ENCODE measurements at regions not wholly inside any gene's neighbourhood (a gene's known extent, or its start where the extent isn't known, plus 50 kb on each side); places are given as distances from the start of the nearest gene placed in this dataset.
"Not testable (repeated sequence)": the region's sequence is repeated elsewhere in the genome, so short reads cannot be mapped to it uniquely, and the experiment has no call there.

DNA sequence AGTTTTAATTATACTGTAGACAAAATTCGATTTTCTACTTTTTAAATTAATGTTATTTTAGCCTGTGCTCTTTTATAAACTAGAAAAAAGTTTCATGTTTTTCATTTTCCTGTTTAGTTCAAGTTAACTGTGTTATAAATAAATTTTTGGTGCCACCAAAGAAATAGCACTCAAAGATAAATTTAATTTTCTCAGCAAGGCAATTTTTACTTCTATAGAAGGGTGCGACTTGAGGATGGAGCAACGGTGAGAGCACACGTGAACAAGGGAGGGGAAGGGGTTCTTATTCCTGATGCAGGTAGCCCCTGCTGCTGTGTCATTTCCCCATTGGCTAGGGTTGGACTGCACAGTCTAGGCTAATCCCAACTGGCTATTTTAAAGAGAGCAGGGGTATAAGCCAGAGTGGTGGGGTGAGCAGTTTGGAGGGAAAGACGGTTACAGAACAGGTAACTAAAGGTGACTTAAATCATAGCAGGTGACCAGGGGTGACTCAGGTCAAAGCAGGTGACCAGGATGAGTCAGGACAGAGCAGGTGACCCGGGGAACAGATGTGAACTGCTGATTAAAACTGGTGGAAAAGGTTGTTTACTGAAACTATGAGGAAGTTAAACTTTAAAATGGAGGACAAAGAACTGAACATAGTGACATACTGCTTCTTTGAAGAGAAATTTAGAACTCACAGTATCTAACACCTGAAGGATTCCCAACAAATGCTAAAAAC lies 104.6 kb upstream of the GPBP1 start:
- DNase-seq: peak; percentile 73

DNA sequence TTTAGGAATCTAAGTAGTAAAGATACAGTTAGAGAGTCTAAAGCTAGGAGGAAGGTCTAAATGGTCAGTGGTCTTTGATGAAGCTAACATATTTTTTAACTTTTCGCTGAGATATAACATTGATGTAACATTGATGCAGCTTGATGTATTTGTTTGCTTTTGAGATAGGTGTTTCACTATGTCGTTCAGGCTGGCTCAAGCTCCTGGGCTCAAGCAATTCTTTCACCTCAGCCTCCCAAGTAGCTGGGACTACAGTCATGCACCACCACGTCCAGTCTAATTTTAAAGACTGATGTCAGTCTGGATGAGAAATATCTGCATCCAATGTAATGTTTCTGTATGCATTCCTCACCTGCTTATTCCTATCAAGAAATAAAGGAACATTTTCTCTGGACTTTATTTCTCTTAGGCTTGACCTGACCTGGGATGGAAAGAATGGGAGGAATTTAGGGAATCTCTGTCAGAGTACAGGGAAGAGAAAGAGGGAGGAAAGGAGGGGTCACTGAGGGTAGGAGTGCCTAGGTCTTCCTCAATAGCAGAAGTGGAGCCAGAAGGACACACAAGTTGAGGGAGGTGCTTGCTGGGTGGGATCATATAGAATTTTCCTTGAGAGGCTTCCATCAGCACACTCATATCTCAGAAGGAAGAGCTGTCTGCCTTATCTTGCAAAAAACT lies 101.5 kb upstream of the GPBP1 start:
- DNase-seq: peak; percentile 62

DNA sequence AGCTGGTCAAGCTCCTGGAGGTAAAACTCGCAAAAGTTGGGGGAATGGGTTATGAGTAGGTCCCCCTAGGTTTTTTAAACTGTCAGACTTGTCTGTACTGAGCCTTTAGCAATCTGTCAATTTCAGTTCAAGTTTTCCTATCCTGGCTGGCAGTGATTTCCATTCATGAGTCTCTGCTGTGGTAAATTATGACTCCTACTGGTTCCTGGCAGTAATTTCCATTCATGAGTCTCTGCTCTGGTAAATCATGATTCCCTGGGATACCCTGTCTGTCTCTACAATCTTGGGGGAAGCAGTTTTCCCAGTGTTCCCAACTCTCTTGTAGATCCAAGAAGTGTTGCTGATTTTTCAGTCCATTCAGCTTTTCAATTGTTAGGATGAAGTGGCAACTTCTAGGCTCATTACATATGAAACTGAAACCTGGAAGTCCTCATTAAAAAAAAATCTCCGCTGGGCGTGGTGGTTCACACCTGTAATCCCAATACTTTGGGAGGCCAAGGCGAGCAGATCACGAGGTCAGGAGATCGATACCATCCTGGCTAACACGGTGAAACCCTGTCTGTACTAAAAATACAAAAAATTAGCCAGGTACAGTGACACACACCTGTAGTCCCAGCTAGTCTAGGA lies 91.3 kb upstream of the GPBP1 start:
- no peak for DNase-seq

DNA sequence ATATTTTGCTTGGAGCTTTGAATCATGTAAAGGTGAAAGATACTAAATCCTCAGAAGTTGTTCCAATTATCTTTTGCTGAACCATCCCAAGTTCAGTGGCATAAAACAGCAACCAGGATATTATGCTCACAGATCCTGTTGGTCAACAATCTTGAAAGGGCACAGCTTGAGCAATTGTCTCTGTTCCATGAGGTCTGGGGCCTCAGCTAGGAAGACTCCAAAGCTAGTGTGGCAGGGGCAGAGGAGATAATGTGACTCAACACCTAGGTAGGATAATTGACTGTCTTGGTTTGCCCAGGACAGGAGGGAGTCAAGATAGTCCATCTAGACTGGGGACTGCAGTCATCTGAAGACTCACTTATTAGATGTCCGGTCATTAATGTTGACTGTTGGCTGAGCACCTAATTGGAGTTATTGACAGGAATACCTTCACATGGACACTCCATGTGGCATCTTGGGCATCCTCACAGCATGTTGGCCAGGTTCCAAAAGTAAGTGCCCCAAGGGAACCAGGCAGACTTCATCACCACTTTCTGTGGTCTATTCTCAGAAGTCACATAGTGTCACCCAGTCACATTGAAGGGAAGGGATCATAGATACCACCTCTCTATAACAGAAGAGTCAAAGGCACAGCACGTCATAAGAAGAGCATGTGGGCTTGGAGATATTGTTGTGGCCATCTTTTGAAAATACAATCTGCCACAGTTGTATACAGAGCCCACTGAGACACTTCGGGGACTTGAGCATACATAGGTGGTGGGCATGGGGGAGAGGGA lies 88.4 kb upstream of the GPBP1 start:
- no peak for DNase-seq

DNA sequence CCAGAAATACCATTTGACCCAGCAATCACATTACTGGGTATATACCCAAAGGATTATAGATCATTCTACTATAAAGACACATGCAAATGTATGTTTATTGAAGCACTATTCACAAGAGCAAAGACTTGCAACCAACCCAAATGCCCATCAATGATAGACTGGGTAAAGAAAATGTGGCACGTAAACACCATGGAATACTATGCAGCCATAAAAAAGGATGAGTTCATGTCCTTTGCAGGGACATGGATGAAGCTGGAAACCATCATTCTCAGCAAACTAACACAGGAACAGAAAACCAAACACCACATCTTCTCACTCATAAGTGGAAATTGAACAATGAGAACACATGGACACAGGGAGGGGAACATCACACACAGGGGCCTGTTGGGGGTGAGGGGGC lies 85.9 kb upstream of the GPBP1 start:
- not testable (repeated sequence) for DNase-seq

DNA sequence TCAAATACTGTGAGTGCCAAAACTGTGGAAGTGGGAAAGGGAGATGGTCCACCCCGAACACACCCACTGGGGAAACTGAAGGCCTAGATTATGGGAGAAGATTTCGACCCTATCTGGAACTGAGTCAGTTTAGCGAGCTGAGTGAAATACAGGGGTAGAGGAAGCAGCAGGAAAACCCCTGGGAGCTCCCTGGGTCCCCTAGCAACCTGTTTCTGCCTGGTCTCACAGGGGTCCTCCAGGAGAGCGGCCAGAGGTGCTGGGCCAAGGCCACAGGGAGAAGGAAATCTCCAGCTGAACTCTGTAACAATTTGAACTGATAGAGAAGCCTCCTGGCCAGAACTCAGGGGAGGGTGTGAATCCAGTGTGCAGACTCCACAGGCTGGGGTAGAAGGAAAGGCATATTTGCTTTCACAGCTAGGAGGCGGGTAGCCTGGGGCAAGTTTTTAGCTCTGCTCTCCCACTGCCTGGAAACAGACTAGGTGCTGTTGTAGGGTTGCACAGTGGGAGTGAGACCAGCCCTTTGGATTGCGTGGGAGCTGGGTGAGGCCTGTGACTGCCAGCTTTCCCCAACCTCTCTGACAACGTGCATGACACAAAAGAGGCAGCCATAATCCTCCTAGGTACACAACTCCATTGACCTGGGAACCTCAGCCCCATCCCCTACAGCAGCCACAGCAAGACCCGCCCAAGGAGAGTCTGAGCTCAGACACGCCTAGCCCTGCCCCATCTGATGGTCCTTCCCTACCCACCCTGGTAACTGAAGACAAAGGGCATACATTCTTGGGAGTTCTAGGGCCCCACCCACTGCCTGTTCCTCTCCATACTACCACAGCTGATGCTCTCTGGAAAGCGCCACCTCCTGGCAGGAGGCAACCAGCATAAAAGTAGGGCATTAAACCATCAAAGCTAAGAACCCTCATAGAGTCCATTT lies 78.8 kb upstream of the GPBP1 start:
- peak; percentile 77 for DNase-seq

DNA sequence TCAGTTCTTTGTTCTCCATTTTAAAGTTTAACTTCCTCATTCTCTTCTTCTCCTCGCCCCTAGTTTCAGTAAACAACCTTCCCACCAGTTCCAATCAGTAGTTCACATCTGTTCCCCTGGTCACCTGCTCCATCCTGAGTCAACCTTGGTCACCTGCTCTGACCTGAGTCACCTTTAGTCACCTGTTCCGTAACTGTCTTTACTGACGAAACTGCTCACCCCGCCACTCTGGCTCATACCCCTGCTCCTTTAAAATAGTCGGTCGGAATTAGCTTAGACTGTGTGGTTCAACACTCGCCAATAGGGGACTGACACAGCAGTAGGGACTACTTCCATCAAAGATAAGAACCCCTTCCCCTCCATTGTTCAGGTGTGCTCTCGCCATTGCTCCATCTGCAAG lies 76.3 kb upstream of the GPBP1 start:
- DNase-seq: peak; percentile 61

DNA sequence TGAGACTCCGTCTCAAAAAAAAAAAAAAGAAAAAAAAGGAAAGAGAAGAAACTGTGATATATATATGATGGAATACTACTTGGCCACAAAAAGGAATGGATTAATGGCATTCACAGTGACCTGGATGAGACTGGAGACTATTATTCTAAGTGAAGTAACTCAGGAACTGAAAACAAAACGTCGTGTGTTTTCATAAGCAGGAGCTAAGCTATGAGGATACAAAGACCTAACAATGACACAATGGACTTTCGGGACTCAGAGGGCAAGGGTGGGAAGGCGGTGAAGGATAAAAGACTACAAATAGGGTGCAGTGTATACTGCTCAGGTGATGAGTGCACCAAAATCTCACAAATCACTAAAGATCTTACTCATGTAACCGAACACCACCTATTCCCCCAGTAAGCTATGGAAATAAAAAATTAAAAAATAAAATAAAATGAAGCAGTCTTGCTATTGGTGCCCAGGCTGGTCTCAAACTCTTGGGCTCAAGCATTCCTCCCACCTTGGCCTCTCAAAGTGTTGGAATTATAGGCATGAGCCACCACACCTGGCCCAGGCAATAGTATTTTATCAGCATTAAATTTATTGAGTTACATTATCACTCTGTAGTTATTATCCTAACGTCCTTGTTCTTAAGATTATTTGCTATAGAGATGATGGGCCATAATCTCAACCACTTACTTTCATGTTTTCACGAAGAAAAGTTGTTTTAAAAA lies 71.5 kb upstream of the GPBP1 start:
- DNase-seq: no peak

DNA sequence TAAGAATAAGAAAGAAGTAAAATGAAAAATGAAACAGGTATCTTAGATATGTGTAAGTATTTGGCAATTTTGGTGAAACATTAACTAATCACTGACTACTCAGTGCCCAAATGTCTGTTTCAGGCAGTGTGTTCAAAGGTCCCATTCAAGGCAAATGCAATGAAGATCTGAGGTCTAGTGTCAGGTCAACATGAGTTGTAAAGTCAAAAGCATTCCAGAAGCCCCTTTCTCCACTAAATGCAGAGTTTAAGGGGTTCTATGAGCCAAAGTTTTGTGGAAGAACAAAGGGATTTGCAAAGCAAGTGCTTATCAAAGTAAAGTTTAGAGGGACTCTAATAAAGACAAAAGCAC lies 71.0 kb upstream of the GPBP1 start:
- DNase-seq: no peak

DNA sequence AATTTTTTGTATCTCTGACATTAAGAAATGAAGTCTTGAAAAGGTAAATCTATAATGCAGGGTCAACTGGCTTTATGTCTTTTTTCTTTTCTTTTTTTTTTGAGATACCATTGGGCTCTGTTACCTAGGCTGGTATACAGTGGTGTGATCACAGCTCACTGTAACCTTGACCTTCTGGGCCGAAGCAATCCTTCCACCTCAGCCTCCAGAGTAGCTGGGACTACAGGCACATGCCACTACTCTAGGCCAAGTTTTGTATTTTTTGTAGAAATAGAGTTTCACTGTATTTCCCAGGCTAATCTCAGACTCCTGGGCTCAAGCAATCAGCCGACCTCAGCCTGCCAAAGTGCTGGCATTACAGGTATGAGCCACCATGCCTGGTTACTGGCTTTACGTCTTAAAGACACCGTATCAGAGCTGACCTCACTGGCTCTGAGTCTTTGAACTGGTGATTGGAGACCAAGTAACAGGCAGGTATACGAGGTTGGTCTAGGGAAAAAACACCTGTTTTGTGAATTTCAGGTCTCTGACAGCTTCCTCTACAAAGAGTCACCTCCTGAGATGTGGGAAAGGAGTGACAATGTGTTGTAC lies 70.4 kb upstream of the GPBP1 start:
- no peak for DNase-seq

DNA sequence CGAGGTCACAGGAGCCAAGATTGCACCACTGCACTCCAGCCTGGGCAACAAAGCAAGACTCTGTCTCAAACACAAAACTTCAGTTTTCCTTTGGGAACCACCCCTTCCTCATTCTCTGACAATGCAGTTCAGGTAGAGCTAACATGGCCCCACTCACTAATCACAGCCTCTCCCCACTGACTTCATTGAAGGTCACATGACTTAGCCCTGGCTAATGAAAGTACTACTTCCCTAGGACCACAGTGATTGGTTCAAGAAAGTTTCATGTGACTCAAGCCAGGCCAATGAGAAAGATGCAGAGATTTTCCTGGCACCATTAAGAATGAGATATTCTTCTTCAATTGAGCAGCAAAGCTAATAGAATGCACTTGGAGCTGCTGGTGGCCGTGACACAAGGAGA lies 67.2 kb upstream of the GPBP1 start:
- no peak for DNase-seq

DNA sequence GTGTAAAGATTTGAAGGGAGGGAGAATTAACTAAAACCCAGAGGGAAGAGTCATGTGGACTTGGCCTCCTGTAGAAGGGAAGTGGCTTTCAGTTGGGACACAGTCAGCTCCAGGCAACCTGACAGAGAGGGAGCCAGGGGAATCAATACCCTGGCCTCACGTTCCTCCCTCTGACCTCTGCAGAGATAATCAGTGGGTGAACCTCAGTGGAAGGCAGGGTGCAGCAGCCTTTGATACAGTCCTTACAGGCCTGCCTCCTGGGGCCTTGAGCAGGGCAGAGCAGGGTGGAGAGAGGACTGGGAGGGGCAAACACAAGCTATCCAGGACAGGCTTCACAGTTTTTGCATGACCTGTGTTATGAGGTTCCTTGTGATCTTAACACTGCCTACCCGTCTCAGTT lies 61.9 kb upstream of the GPBP1 start:
- DNase-seq: no peak

DNA sequence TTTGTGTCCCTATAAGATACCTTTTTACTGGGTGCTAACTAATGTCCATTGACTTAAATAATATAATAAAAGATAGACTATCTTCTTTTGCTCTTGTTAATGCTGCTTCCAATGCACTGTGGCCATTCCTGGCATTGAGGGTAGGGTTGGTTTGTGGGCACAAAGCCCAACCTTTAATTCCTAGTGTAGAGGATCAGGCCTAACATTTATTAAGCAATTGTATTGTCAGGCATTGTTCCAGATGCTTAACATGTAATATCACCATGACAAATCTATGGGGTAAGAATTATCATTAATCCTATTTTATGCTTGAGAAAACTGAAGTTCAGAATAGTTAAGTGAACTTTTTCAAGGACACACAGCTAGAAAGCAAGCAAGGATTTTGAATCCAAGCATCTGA lies 60.4 kb upstream of the GPBP1 start:
- DNase-seq: no peak

DNA sequence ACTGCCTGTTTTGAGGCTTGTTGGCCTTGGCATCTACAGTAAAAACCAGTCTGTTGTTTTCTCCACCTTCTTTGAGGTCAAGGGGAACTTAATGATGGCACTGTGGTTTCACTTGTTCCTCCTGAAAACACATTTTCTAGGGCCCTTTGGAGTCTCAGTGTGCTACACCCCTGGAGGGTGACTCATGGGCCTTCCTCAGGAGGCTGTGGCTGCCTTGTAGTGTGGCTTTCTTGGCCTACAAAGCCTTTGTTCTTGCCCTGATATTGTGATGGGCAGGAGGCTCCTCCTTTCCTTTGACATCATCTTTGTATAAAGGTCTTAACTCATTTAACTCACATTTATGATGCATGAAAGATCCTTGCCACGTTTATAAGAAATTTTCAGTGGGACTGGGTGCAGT lies 56.3 kb upstream of the GPBP1 start:
- no peak for DNase-seq

DNA sequence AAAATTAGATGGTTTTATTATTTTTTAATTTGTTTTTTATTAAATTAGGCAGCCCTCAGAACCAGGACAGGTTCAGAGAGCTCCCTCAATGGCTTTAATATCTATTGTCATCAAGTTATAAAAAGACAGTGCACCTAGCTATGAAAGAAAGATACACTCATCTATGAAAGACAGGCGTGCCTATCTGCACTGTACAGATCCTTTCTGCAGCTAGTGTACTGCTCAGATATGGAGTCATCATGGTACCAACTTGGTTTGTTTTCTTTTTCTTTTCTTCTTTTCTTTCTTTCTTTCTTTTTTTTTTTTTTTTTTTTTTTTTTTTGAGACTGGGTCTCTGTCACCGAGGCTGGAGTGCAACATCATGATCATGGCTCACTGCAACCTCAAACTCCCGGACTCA lies 54.8 kb upstream of the GPBP1 start:
- no peak for DNase-seq

DNA sequence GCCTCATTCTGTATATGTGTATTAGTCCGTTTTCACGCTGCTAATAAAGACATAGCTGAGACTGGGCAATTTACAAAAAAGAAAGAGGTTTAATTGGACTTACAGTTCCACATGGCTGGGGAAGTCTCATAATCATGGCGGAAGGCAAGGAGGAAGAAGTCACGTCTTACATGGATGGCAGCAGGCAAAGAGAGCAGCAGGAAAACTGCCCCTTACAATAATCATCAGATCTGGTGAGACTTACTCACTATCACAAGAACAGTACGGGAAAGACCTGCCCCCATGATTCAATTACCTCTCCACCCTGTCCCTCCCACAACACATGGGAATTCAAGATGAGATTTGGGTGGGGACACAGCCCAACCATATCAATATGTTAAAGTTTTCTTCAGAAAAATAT lies 49.8 kb upstream of the GPBP1 start:
- DNase-seq: no peak

Data from islet precursor cell (in vitro differentiated cells).